Coronary artery (tissue), 2 donors: ENCODE measurements at regions not wholly inside any gene's neighbourhood (a gene's known extent, or its start where the extent isn't known, plus 50 kb on each side); places are given as distances from the start of the nearest gene placed in this dataset.

Source experiments
- DNase-seq: peaks from one replicate; pipeline ENCODE4 v3.0.0-alpha.2; 2017; ENCODE audit warnings: low spot score
- H3K27ac ChIP-seq, 2 donors: fragments of 200-600 bp; sonication (generic); one replicate each; pipeline ENCODE4 v1.5.1; 2016 to 2019
- H3K4me3 ChIP-seq: fragments of 200-600 bp; sonication (generic); 2 replicates; pipeline ENCODE4 v1.5.1; 2016; ENCODE audit warnings: mild to moderate bottlenecking, moderate library complexity
- TF ChIP-seq, protein P1 (sequence below): fragments of 200-600 bp; sonication (generic); IDR thresholded peaks from one replicate; pipeline ENCODE4 v1.5.1; 2019; ENCODE audit warnings: antibody characterized with exemption

DNA sequence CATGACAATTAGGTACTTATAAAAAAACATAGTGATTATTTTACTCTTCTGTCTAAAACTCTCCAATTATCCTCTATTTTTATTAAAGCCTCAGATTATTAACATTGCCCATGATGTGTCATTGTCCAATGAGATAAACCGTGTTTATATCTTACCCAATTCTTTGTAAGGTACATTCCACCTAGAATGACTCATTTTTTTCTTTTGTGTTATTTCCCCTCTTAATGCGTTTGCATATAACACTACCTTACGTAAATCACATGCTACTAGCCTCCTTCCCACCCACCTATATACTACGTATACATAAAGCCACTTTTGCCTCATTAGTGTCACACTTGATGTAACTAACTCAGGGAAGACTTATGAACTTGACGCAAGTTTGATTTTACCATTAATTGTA, 336.3 kb upstream of the PTCHD4 start:
- H3K4me3 ChIP-seq: no peak overlapping the region
- no peak for DNase-seq
- no peak overlapping the region for H3K27ac ChIP-seq
- TF ChIP-seq, protein P1, sequence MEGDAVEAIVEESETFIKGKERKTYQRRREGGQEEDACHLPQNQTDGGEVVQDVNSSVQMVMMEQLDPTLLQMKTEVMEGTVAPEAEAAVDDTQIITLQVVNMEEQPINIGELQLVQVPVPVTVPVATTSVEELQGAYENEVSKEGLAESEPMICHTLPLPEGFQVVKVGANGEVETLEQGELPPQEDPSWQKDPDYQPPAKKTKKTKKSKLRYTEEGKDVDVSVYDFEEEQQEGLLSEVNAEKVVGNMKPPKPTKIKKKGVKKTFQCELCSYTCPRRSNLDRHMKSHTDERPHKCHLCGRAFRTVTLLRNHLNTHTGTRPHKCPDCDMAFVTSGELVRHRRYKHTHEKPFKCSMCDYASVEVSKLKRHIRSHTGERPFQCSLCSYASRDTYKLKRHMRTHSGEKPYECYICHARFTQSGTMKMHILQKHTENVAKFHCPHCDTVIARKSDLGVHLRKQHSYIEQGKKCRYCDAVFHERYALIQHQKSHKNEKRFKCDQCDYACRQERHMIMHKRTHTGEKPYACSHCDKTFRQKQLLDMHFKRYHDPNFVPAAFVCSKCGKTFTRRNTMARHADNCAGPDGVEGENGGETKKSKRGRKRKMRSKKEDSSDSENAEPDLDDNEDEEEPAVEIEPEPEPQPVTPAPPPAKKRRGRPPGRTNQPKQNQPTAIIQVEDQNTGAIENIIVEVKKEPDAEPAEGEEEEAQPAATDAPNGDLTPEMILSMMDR: no peak

DNA sequence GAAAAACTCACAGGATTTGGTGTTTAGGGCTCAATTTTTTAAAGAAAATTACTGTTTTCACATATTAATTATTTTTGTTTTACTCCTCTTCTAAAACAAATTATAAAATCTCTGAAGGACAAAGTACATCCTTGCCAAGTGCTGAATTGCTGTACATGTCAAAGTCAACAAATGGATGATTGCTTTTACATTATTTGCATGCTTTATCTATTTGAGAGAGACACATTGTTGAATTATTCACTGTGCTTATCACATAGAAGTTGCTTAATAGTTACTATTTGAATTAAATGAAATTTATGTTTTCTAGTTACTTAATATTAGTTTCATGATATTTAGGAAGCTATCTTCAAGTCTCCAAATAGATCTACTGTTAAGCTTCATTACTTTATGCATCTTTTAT, 318.6 kb upstream of the PTCHD4 start:
- no peak overlapping the region for H3K27ac ChIP-seq
- no peak overlapping the region for H3K4me3 ChIP-seq
- TF ChIP-seq, protein P1: no peak
- no peak for DNase-seq

DNA sequence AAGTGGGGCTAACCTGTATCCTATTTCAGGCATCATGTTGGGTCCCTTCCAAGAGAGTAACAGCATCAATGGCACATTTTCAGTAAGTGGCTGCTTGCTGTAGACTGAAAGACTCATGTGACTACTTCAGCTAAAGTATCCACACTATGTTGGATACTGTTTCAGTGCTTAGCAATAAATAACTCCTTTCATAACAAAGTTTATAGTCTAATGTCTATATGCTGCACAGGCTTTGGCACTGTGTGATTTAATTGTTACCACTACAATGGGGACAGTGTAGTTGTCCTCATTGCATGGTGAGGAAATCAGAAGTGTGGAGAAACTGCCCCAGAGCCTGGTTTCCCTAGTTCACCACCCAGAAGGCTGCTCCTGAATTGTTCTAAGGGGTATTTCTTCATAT, 318.0 kb upstream of the PTCHD4 start:
- Histone ChIP-seq H3K4me3 (no peak overlapping the region), H3K27ac (no peak overlapping the region)
- DNase-seq: no peak
- TF ChIP-seq, protein P1: no peak

DNA sequence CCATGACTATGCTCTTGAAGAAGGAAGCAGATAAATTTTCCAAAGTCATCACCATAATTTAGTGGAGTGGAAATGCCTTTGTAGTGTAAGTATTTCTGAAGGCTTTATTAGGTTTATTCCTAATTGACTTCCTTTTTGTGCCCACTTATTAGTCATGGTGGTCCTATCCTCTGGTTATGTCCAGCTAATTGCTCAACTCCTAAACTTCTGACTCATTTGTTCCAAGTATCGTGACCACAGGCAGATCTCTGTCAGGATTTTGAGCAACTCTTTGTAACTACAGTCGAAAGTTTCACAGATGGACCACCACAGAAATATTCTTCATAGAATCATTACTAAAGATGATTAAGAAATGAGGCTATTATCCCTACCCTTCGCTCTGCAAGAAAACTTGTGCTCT, 315.6 kb upstream of the PTCHD4 start:
- Histone ChIP-seq H3K4me3 (no peak overlapping the region), H3K27ac (no peak overlapping the region)
- DNase-seq: no peak
- TF ChIP-seq, protein P1: no peak

DNA sequence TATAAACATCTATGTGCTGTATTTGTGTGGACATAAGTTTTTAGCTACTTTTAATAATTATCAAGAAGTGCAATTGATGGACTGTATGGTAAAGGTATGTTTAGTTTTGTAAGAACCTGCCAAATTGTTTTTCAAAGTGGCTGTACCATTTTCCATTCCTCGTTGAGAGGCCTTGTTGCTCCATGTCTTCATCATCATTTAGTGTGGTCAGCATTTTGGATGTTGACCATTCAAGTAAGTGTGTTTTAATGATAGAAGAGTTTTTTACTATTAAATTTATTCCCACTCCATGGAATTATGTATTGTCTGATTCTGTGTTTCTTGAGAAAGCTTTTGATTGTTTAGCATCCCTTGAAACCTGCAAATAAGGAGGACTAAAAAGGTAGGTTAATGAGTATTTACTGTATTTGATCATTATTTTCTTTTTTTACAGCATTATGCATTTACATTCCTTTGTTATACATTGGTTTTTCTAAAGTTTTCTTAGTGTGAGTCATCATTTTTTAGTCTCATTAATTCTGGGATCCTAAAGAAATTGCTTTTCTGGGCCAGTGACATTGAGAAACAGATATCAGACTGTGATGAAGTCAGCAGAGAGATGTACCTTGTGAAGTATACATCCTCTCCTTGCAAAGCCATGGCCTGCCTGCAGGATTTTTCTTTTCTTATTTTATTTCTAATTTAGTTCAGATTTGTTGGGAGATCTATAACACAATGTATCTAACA, 312.8 kb upstream of the PTCHD4 start:
- no peak overlapping the region for H3K4me3 ChIP-seq

DNA sequence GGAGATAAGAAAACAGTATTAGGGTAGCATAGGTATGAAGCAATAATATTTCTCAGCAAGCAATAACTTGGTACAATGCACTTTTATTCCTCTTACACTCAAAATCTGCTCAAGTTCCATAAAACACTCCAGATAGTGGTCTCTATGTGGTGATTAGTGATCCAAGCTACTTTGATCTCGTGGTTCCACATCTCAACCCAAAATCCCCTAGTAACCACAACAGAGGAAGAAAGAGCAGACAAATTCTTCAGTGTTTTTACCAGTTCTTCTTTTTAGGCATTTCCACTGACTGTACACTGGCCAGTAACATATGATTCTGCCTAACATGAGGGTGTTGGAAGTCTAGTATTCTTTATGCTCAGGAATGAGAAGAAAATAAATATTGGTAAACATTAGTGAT, 309.0 kb upstream of the PTCHD4 start:
- DNase-seq: no peak
- no peak overlapping the region for H3K27ac ChIP-seq
- no peak overlapping the region for H3K4me3 ChIP-seq
- TF ChIP-seq, protein P1: no peak

More for the DNA sequence above, 312.8 kb upstream of the PTCHD4 start:
- no peak overlapping the region for H3K27ac ChIP-seq
- no peak for DNase-seq
- TF ChIP-seq, protein P1: no peak

DNA sequence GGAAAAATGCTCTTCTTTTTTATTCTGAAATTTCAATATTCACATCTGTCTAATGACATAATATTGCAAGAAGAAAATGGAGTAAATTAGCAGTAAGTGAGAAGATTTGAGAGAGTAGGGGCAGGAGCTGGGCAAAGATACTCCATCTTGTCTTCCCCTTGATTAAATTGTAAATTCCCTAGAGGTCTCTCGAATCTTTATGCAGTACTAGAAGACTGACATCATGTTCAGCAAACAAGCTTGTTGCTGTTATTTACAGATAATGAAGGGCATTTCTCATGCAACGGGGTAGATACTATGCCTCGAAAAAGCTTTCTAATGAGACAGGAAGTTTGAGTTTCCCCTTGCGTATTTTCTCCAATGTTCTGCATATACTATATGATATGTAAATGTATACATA, 306.9 kb upstream of the PTCHD4 start:
- H3K4me3 ChIP-seq: no peak overlapping the region
- H3K27ac ChIP-seq: no peak overlapping the region
- DNase-seq: no peak
- TF ChIP-seq, protein P1: no peak
